GM23338 (cell line): ENCODE measurements at regions not wholly inside any gene's neighbourhood (a gene's known extent, or its start where the extent isn't known, plus 50 kb on each side); places are given as distances from the start of the nearest gene placed in this dataset.

Experiments used
- ATAC-seq: fragments of 200-7000 bp; cut with Tn5 transposase; 3 replicates; pipeline ENCODE4 v1.9.1; 2020
- DNase-seq: peaks from one replicate; pipeline ENCODE4 v3.0.0-alpha.2; 2015; ENCODE audit warnings: low spot score
- H2AFZ ChIP-seq: fragments of 200-600 bp; sonication (generic); 2 replicates; pipeline ENCODE4 v1.8.0; 2016; ENCODE audit warnings: antibody characterized with exemption, mild to moderate bottlenecking, moderate library complexity
- H3F3A ChIP-seq: fragments of 200-600 bp; sonication (generic); replicated peaks from 2 replicates; pipeline ENCODE4 v1.8.0; 2017; ENCODE audit warnings: antibody characterized with exemption, mixed run types, low read depth
- H3K27ac ChIP-seq: fragments of 200-600 bp; sonication (generic); 2 replicates; pipeline ENCODE4 v1.6.1; 2016; ENCODE audit warnings: low read depth
- H3K27me3 ChIP-seq: fragments of 200-600 bp; sonication (generic); 2 replicates; pipeline ENCODE4 v1.8.0; 2016; ENCODE audit warnings: mild to moderate bottlenecking, mixed run types, moderate library complexity; ENCODE audit not compliant: insufficient read depth
- H3K36me3 ChIP-seq: fragments of 200-600 bp; sonication (generic); 2 replicates; pipeline ENCODE4 v1.8.0; 2016; ENCODE audit warnings: mild to moderate bottlenecking; ENCODE audit not compliant: insufficient read depth
- H3K4me1 ChIP-seq: fragments of 200-600 bp; sonication (generic); 2 replicates; pipeline ENCODE4 v1.8.0; 2016; ENCODE audit warnings: mild to moderate bottlenecking, moderate library complexity; ENCODE audit not compliant: insufficient read depth
- H3K4me2 ChIP-seq: fragments of 200-600 bp; sonication (generic); 2 replicates; pipeline ENCODE4 v1.7.1; 2017; ENCODE audit warnings: mixed run types
- H3K4me3 ChIP-seq: fragments of 200-600 bp; sonication (generic); 2 replicates; pipeline ENCODE4 v1.6.1; 2016; ENCODE audit warnings: mixed run types
- H3K79me2 ChIP-seq: fragments of 200-600 bp; sonication (generic); replicated peaks from 2 replicates; pipeline ENCODE4 v1.8.0; 2017; ENCODE audit warnings: mild to moderate bottlenecking; ENCODE audit not compliant: insufficient read depth
- H3K9me2 ChIP-seq: fragments of 200-600 bp; sonication (generic); 2 replicates; pipeline ENCODE4 v1.8.0; 2017; ENCODE audit not compliant: insufficient read depth
- H4K20me1 ChIP-seq: fragments of 200-600 bp; sonication (generic); replicated peaks from 2 replicates; pipeline ENCODE4 v1.8.0; 2017; ENCODE audit warnings: mild to moderate bottlenecking; ENCODE audit not compliant: insufficient read depth
- H3K27ac Mint-ChIP-seq: 2 replicates; pipeline ENCODE4 v1.8.0; 2020; ENCODE audit warnings: inconsistent platforms, mild to moderate bottlenecking, moderate library complexity, mixed read lengths
- H3K27me3 Mint-ChIP-seq: 3 replicates; pipeline ENCODE4 v1.8.0; 2022; ENCODE audit warnings: low read depth, mild to moderate bottlenecking, moderate library complexity, mixed read lengths, inconsistent platforms; ENCODE audit not compliant: insufficient read depth, poor library complexity
- H3K36me3 Mint-ChIP-seq: 3 replicates; pipeline ENCODE4 v1.8.0; 2021; ENCODE audit warnings: low read depth, mild to moderate bottlenecking, inconsistent platforms, moderate library complexity, mixed read lengths
- H3K4me1 Mint-ChIP-seq: 3 replicates; pipeline ENCODE4 v1.8.0; 2020; ENCODE audit warnings: mild to moderate bottlenecking, inconsistent platforms, mixed read lengths
- H3K4me3 Mint-ChIP-seq: 3 replicates; pipeline ENCODE4 v1.8.0; 2021; ENCODE audit warnings: moderate library complexity, mild to moderate bottlenecking, inconsistent platforms, mixed read lengths
- H3K9me3 Mint-ChIP-seq: 3 replicates; pipeline ENCODE4 v1.8.0; 2020; ENCODE audit warnings: moderate library complexity, mild to moderate bottlenecking, inconsistent platforms, mixed read lengths
- ZNF114 ChIP-seq: fragments of 250-450 bp; sonication (Bioruptor Pico); IDR thresholded peaks from 2 replicates; pipeline ENCODE4 v1.5.0; 2020; ENCODE audit warnings: mild to moderate bottlenecking, moderate library complexity
- ZNF462 ChIP-seq: fragments of 250-450 bp; sonication (Bioruptor Pico); IDR thresholded peaks from 2 replicates; pipeline ENCODE4 v1.5.0; 2020; ENCODE audit warnings: mild to moderate bottlenecking, moderate library complexity

GRCh38 chr5:24376616-24377015 lies 268.2 kb downstream of the CDH10 start (continued):
- TF ChIP-seq ZNF462 (CRISPR knock-in tag) = no peak
- TF ChIP-seq ZNF114 (CRISPR knock-in tag) = no peak

- ATAC-seq (peak; percentile 72), DNase-seq (peak; percentile 60)
- Histone ChIP-seq H3K4me3 (no peak overlapping the region), H4K20me1 (no peaks in the 10 kb centered on the region), H3K4me2 (no peak overlapping the region), H3K9me2 (no peaks in the 10 kb centered on the region), H3K4me1 (peaks cover 14% of the 10 kb centered on the region; the same call in 1 of the 2 replicates), H3K79me2 (no peaks in the 10 kb centered on the region), H3F3A (no peaks in the 10 kb centered on the region), H2AFZ (no peak overlapping the region), H3K27ac (peak overlapping the region; percentile 4; the same call in 1 of the 2 replicates), H3K27me3 (no peaks in the 10 kb centered on the region), H3K36me3 (no peaks in the 10 kb centered on the region)
- TF ChIP-seq ZNF114 (CRISPR knock-in tag) (no peak), ZNF462 (CRISPR knock-in tag) (peak; percentile 77; the same call in 1 of the 2 replicates)
- Mint-ChIP-seq H3K4me1 (peaks cover 20% of the 10 kb centered on the region), H3K27ac (peak overlapping the region; percentile 66; the same call in 1 of the 2 replicates), H3K9me3 (0 out of 3 replicates have a peak, but pooled peaks cover under 1% of the 10 kb centered on the region), H3K36me3 (no peaks in the 10 kb centered on the region), H3K4me3 (no peak overlapping the region), H3K27me3 (peaks cover 2% of the 10 kb centered on the region)
Measured at GRCh38 chr5:24381861-24382489, 262.8 kb downstream of the CDH10 start.
